DMS114 treated with DMSO at 0.1 percent for 48 hours (cell line): ENCODE measurements at regions not wholly inside any gene's neighbourhood (a gene's known extent, or its start where the extent isn't known, plus 50 kb on each side); places are given as distances from the start of the nearest gene placed in this dataset.
"Not testable (repeated sequence)": the region's sequence is repeated elsewhere in the genome, so short reads cannot be mapped to it uniquely, and the experiment has no call there.

ENCODE experiments used
- DNase-seq: peaks from one replicate; lab custom pipeline; 2025; ENCODE audit not compliant: unreplicated experiment; lab: John Stamatoyannopoulos, UW

DNA sequence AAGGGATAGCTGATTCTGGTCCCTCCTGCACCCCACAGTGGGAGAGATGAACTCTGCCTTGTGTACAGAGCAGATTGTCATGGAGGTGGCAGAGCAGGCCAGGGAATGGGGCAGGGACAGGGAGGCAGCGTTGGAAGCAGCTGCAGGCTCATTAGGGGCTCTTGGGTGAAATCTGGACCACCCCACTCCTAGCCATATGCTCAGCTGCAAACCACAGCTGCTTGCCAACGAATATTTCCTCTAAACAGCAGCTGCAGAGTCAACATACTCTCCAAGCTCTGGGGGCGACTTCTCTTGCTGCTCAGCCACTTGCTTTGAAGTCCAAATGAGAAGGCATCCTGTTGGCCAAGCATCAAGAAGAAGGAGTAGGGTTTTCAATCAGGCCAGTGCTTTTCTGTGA, 302.3 kb upstream of the AUTS2 start:
- no peak for DNase-seq

DNA sequence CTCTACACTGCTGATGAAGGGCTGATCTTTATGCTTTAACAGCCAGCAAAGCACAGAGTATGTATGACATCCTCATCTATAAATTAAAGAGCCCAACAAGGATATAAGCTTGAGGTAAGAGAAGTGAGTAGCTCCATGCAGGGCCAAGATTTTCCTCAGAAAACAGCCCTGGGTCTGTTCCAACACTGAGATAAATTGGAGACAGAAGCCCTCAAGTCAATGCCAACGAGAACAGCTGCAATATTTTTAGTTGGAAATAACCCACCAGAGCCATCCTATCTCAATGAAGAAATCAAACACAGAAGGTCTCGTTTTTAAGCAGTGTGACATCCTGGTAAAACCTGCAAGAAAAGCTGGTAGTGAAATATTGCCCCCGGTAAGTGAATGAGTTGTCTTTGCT, 297.0 kb upstream of the AUTS2 start:
- DNase-seq: no peak

DNA sequence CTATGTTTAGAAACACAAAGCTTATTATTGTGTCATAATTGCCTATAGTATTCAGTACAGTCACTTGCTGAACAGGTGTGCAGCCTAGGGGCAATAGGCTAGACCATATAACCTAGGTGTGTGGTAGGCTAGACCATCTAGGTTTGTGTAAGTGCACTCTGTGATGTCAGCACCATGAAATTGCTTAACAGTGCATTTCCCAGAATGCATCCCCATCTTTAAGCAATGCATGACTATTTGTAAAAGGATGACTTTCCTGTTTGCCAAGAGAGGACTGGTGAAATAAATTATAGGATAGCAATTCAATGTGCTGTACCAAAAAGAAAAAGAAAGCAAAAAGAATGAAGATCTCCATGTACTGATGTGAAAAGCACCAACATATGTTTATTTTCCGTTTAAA, 288.7 kb upstream of the AUTS2 start:
- DNase-seq: no peak

DNA sequence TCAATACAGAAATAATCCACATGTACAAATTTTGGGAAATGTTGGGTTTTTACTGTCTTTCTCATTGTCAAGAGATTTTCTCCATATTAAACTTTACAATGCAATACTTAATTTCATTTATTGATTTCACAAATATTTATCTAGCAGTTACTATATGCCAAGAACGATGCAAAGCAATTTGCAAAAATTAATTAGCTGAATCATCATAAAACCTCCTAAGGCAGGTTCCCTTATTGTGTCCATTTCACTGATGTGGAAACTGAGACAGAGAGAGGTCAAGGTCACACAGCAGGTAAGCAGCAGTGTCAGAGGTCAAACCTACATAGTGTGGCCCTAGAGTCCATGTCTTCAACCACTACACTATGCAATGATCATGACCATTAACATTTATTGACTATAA, 286.8 kb upstream of the AUTS2 start:
- no peak for DNase-seq

DNA sequence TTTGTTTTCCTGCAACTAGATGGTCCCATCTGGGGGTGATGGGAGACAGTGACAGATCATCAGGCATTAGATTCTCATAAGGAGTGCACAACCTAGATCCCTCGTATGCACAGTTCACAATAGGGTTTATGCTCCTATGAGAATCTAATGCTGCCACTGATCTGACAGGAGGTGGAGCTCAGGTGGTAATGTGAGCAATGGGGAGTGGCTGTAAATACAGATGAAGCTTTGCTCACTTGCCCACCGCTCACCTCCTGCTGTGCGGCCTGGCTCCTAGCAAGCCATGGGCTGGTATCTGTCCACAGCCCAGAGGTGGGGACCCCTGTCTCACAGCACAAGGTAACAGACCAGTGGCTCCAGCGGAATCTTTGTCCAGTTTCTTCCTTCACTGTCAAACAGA, 284.4 kb upstream of the AUTS2 start:
- not testable (repeated sequence) for DNase-seq

DNA sequence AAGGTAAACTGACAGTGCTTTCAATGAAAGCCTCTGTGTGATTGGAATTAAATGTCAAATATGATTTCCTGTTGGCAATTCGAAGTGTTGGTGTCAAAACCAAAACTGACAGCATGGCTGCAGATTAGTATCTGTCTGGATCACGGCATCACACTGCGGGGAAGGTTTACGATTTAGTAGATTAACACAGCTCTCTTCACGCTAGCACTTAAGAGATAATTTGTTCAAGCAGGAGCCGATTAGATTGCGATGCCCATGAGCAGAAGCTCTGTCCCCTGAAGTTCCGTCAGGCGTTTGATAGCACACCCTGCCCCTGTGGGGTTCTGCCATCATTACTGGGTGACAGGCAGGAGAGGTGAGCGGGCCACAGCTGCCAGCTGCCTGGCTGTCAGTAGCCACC, 279.5 kb upstream of the AUTS2 start:
- DNase-seq: no peak

DNA sequence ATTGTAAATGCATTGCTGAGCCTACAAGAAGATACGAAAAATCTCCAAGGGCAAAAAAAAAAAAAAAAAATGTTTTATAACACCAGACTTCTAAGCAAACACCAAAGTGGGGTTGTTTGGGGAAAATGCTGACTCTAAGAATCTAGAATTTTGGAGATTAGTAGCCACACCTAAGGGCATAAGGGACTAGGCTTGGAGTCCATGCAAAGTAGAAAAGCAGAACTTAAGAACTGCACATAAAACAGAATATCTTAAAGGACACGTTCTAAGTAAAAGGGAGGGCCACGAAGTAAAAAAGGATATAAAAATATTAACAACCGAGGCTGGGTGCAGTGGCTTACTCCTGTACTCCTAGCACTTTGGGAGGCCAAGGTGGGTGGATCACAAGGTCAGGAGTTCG, 269.8 kb upstream of the AUTS2 start:
- no peak for DNase-seq

DNA sequence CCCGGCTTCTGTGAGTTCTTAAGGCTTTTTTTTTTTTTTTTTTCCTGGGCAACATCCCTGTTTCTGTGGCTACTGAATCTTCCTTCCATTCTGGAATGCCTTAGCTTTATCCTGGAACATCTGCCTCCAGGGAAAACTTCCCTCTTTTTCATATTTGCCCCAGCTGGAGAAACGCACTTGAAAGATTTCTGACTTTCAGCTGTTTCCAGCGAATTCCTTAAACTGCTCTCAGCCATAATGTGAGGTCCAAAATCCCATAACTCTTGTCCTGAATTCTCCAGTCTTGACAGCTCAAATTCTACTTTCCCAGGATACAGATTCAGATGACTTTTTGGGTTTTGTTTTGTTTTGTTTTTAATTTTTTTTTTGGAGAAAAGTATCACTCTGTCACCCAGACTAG, 263.6 kb upstream of the AUTS2 start:
- no peak for DNase-seq

DNA sequence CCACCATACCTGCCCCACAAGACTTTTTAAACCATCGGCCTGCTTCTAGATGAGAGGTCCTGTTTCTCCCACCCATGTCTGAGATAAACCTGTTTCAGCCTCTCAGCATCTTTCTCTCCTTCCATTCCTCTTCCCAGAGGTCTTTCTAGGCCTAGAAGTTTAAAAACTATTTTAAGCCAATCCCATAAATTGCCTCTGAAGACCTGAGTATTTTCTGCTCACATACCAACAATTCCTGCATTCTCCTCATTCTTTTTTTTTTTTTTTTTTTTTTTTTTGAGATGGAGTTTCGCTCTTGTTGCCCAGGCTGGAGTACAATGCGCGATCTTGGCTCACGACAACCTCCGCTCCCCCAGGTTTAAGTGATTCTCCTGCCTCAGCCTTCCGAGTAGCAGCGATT, 262.9 kb upstream of the AUTS2 start:
- no peak for DNase-seq

DNA sequence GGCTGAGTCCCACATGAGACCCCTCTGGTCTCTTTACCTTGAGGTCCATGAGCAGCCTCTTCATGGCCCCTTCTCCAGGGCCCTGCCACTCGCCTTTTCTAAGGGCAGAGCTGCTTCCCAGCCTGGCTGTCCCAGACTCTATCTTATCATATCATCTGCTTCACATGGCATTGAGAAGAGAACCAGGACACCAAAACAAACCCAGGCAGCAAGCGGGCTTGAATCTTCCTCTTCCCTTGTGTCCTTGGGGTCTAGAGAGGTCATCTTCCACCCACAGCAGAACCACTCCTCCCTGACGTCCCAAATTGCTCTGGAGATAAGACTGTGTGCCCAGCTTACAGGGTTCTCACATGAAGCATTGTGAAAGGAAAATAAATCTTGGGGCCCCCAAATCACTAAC, 261.3 kb upstream of the AUTS2 start:
- DNase-seq: no peak

DNA sequence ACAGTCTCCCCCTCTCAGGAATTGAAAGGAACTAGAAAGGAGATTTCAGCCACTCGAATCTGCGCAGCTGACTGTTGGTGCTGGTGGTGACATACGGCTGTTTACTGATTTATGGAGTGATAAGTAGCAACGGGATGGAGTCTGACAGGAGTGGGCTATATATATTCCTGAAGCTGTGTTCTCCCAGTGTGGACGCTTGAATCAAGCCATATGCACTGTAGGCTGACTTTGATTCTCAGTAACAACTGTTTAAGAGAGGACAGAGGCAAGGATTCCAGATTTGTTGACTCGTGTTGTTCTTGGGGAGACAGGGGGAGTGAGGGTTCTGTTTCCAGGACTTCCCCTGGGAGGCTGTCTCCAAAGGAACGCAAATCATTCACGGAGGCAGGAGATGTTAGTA, 260.1 kb upstream of the AUTS2 start:
- DNase-seq: no peak

DNA sequence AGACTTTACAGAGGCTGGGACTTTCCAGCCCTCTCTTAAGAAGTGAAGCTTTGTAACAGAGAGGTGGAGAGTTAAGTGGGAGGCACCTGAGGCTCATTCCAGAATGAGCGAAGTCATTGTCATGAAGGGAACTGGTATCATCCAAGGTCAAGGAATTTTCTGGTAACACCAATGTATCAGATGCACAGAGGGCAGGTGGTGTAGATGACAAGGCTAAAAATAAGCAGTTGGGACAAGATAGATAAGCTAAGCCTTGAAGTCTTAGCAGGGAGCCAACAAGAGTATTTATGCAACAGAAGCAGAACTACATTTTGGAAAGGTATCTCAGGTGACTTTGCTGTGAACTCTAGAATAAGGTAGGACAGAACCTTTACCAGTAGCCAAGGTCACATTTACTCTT, 257.0 kb upstream of the AUTS2 start:
- DNase-seq: no peak

DNA sequence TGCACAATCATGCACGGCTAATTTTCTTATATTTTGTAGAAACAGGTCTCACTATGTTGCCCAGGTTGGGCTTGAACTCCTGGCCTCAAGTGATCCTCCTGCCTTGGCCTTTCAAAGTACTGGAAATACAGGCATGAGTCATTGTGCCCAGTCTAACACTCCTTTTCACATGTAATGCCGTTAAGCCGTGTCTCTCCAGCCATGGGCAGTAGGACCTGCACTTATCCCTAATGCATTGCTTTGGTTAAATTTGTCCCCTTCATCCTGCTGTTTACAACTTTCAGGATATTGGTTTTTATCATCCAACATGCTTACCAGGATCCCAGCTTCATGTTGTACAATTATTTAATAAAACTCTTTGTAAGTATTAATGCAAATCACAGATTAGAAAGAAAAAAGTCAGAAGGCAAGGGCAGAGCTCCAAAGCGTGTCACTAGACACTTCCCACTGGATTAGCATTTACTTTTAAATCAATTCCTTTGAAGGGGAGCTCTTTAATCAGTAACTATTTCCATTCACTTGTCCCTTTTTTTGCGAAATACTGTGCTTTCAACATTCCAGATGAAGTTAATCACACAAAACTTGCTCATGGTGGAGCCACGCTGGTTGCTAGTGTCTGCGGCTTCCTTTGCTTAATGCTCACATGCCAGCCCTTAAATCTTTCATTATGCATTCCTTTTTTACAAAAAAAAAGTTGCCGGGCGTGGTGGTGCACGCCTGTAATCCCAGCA, 256.0 kb upstream of the AUTS2 start:
- no peak for DNase-seq

DNA sequence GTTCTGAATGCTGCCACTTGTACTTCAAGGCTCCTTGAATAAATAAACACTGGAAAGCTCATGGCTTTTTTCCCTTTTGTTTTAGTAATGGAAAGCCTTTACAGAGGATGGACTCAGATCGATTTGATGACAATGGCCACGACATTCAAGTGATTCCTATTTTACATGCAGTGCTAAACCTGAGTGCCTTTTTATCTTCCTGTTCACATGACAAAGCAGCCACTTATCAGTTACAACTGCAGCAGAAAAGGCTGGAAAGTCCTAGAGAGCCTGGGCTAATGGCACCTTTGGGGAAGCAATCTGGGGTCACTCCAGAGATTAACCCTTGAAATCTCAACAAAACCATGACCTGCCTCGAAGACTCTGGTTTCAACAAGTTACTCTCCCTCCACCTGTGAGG, 249.0 kb upstream of the AUTS2 start:
- no peak for DNase-seq

DNA sequence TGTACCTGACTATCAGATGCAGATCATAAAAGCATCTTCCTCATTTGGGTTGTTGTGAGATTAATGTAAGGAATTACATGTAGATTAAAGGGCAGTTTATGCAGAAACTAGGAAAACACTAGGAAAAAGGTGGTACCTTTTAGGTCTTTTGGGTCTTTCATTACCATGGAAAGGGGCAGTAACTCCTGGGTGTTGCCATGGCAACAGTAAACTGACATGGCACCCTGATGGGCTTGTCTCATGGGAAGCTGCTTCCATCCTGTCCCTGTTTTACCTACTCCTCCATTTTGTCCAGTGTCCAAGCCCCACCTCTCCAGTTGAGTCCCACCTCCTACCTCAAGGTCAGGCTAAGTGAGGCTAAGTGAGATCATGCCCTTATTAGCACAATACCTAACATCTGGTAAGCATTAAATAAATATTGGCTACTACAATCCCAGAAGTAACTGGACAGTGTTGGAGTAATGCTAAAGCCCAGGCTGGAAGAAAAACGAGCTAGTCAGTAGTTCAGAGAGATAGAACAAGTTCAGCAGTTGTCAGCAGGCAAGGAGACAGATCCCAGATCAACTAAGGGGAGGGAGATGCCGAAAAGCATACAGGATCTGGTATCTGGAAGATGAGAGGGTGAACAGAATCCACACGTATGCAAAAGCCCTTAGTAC, 240.0 kb upstream of the AUTS2 start:
- no peak for DNase-seq

DNA sequence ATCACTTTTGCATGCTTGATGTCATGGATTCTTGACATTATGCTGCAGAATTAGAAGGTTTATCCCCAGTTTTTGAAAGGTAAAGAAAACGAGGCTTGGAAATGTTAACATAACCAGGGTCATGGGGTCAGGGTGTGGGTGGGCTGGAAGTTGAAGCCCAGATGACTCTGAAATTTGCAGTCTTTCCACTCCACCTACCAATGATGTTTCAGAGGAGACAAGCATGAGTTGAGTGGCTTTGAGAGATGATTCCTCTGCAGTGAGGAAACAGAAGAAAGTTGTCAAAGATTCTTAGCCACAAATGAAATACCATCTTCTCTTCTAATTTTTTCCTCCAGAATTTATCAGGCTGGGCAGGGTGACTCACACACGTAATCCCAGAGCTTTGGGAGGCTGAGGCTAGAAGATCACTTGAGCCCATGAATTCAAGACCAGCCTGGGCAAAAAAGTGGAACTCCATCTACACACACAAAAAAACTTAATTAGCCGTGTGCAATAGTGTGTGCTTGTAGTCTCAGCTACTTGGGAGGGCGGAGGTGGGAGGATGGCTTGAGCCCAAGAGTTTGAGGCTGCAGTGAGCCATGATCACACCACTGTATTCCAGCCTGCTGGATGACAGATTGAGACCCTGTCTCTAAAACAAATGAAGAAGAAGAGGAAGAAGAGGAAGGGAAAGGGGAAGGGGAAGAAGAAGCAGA, 239.1 kb upstream of the AUTS2 start:
- DNase-seq: no peak

DNA sequence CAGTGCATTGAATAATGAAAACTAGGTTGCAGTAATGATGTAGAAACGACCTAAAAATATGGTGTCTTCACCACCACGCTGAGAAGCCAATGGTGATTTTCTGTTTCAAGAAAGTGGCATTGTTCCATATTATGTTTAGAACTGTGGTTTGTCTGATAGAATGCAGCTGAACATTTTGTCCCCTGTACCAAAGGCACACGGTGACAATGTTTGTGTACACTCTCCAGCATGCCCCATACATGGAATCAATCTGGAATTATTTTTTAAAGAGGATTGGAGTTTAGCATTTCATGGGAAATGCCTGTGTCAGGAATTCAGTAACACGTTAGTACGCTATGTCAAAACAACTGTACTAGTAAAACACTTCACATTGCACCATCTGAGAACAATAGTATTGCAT, 237.4 kb upstream of the AUTS2 start:
- DNase-seq: no peak

DNA sequence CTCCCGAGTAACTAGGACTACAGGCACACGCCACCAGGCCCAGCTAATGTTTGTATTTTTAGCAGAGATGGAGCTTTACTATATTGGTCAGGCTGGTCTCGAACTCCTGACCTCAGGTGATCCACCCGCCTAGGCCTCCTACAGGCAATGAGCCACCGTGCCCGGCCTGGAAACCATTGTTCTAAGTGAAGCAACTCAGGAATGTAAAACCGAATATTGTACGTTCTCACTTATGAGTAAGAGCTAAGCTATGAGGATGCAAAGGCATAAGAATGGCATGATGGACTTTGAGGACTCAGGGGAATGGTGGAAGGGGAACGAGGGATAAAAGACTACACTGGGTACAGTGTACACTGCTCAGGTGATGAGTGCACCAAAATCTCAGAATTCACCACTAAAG, 235.1 kb upstream of the AUTS2 start:
- no peak for DNase-seq

DNA sequence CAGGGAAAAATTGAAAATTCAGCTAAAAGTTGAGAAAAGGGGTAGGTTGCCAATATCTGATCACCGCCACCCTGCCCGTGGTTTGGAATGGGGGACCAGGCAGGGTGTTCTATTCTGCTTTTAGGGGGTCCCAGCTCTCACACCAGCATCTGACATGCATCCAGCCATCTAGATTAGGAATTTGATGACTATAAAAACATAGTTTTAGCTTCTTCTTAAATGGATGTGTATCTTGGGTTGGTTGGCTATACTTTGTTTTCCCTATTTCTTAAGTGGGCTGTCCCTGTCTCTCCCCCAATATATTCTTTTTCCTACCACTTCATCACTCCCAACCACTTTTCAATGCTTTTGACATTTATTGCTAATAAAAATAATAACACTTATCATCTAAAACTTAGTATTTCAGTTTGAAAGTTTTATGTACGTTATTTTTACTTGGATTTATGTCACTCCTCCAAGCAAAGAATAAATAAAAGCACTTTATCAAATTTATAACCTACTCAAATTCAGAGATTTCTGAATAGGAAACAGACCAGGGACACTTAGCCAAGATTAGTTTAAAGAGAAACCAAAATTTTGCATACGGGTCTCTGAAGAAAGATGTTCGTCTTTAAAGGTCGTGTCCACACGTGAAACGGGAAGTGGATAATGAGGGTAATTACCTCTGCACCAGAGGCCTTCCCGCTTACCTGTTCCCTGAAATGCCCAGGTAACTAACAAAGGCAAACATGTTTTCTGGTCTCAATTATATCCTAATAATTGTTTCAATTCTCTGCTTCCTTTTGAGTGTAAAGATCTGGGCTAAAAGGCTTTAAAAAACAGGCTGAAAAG, 233.2 kb upstream of the AUTS2 start:
- no peak for DNase-seq

DNA sequence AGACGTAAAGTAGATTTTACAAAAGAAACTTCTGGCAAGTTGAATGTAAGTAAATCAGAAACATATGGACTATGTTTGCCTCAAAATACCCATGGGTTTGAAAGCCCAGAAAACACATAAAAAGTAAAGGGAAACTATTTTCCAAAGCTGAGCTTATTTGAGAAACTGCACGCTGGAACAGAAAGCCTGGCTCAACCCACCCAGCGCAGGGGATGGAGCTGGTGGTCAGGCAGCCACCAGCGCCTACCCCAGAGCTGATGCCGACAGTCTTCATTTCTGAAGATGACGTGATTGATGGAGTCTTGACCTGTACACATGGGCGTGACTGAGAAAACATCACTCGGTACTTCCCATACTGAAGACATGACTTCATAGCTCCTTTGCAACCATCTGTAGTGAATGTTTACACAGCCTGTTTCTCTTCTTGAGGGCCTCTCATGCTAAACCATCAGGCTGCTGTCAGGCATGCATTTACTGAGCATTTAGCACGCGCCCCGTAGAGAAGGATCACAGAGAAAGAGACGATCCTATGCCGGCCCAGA, 232.6 kb upstream of the AUTS2 start:
- DNase-seq: no peak

DNA sequence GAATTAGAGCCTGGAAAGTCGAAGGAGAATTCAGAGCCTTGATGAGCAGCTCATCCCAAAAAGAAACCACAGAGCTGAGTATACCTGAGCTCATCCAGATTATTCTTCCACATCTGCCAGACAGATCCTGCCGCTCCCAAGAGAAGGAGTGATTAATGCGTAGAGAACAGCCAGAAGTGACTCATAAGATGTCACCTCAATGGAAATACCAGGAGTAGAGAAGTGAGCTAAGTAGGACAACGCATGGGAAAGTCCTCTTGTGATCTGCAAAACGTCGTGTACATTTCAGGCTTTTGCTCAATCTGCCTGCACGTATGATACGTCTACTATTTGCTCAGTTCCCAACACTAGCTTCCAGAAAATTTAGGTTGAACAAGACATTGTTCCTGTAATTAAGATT, 230.5 kb upstream of the AUTS2 start:
- no peak for DNase-seq
